GM21367 (cell line): ENCODE measurements at regions not wholly inside any gene's neighbourhood (a gene's known extent, or its start where the extent isn't known, plus 50 kb on each side); places are given as distances from the start of the nearest gene placed in this dataset.

Source experiments
- ATAC-seq: cut with Tn5 transposase; IDR thresholded peaks from one replicate; pipeline ENCODE4 v1.9.1; 2021; ENCODE audit not compliant: unreplicated experiment

DNA sequence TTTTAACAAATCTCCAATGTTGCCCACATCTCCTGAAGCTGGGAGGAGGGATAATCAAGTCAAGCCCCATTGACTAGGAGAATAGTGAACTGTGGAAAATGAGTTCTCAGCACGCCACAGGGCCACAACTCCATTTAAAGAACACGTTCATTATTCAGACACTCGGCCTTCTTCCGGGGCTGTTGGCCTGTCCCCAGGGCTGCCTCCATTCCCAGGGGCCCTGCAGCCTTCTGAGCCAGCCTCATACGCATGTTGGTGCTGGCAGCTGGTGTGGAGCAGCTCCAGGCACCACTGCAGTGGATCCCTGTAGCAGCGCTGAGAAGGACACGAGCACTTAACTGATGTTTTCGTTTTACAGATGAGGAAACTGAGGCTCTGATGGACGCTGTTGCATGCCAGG, 87.5 kb upstream of the RCN1 start:
- no peak for ATAC-seq

- no peak for ATAC-seq
Observed at GRCh38 chr11:32002311-32002710, 88.6 kb upstream of the RCN1 start.

DNA sequence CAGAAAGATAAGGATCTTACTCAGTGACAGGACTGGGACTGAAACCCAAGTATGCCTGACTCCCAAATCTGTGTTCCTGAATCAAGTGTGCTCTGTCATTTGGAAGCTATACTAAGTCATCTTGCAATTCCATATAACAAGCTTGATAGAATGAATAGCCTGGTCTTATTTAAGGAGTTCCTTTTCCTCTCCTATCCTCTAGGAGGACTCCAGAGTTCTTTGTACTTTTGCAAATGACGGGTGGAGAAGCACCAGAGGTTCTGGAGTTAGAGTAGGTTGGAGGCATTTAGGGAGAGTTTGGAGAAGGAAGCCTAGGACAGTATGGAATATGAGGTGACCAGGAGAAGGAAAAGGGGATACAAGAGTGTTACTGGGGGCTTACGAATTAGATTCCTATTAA, 92.9 kb upstream of the RCN1 start:
- ATAC-seq: no peak

GRCh38 chr11:31996159-31996881, 94.6 kb upstream of the RCN1 start:
- ATAC-seq: no peak

DNA sequence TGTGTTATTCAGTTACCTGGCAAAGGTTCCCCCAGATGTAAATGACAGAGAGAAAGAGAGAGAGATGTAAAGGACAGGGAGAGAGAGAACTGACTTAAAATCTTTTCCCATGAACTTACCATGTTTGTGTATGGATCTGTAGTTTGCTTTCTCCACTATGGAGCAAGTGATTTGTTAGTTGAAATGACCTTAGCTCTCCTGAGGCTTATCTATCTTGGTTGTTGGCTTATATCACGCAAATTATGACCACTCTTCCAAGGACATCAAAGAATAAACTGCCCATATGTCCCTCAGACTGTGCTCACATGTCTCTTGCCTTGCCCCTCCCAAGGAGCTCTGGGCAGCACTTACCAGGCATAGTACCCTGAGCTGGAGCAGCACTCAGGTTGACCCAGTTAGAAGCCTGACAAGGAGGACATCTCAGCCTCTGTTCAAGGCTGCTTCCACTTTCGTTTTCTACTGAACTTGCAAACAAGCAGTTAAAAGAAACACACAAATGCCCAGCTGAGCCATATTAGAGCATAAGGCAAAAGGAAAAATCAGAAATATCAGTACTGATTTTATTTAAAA, 95.3 kb upstream of the RCN1 start:
- ATAC-seq: peak; percentile 88

GRCh38 chr11:31995032-31995431, 95.8 kb upstream of the RCN1 start:
- no peak for ATAC-seq

DNA sequence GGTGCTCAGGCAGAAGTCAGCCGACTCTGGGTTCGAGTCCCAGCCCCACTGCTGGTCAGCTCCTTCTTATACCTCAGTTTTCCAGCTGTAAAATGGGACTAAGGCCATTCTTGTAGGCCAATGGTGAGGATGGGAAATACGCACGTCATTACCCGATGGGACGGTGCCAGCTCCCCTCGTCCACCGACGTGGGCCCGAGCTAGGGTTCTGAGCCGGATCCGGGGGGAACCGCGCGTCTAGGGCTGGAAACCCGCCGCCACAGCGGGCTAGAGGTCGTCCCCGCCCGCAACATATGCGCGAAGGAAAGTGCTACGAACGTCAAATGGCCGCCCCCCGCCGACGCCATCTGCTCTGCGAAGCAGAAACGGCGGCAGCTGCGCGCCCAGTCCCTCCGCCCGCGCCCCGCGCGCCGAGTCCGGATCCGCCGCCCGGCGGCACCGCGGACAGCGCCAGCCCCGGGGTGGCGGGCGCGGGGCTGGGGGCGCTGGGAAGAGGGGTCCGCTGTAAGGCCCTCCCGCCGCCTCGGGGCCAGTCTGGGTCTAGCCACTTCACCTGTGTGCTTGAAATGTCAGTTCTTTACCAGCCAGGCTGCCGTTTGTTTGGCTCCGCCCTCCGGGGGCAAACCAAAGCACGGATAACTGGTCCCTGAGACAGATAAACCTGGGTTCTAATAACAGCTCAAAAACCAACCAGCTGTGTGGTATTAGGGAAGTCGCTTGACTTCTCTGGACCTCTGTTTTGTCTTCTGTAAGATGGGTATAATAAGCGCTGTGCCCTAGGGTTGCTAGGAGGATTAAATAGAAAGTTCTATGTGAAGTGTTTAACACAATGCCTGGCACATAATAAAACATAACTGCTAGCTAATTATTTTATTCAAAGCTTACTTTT, 103.5 kb upstream of the RCN1 start:
- ATAC-seq: no peak

DNA sequence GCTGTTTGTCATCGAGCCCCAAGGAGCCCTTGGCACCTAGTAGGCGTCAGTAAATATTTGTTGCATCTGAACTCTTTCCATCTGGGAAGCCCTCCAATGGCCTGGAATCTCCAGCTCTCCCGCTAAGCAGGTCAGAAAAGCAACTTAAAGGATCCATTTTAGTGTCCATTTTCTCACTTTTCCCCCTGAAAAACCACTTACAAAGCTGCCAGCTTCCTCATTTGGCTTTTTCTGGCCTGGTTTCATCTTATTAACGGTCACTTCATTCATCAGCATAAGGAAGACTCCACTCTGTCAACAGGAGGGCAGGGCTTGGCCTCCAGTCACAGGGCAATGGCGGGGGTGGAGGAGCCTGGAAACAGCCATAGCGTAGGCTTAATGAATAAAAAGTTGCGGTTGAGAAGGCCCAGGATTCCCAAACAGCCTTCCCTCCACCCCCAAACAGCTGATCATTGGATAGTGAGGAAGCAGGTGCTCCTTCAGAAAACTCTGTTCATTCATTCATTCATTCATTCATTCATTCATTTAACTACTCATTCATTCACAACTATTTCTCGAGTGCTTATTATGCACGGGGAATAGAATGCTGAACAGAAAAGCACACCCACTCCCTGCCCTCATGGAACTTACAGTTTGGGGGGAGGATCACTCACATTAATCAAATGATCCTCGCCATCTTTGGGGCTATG, 104.5 kb upstream of the RCN1 start:
- ATAC-seq: no peak

DNA sequence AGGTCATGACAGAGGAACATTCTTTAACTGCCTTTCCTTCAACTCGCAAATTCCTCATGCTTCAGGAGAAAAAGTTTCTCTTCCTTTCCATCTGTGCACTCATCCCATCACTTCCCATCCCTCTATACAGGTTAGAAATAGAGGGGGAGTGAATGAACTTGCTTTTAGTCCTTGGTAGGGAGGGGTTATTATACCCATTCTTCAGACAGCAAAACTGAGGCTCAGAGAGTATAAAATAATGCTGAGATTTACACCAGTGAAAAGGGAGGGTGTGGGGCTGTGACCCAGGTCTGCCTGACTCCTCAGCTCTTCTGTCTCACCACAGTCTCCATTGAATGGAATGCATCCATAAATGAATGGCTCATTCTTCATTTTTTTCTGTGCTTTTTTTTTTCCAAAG, 109.4 kb upstream of the RCN1 start:
- no peak for ATAC-seq

DNA sequence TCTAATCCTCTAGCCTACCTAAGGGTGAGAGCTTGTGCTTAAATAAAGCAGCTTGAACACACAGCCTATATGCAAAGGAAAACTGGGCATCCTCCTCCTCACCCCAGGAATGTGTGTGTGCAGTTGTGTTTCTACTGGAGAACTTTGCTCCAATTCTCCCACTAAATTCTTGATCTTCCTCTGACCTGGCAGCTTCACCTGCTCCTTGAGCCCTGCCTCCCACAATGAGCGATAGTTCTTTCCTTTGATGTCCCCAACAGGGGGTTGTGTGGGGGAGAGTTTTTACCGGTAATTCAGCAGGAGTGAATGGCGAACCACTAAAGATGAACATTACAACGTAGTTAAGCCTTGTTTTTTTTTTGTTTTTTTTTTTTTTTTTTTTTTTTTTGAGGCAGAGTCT, 113.5 kb upstream of the RCN1 start:
- no peak for ATAC-seq

DNA sequence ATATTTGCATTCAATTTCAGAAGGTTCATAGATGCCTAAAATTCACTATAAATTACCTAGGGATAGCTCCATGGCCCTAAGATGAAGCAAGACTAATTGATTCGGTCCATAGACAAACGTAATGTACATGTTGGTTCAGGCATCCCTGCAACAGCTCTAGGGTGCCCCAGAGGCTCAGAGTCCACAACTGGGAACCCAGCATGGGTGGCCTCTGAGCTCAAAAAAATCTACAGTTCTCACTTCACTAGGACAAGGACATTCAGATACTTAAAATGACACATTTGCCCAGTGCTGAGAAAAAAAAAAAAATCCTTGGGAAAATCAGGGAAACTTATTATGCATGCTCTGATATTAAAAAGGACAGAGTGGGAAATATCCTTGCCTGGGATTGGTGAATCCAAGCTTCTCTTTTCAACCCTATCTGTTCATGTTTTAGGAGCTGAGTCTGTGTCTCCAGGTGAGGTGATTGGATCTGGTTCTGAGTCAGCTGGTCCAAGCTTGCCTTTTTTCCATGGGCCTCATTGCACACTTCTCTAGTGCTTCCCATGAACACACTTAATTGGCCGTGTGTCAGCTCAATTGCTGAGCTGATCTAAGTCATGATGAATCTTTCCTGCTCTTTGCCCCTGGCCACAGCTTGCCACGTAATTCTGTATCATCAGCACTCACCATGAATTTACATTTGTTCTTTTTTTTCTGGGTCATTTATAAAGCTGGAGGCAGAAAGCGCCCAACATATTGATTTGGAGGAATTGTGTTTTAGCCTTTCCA, 116.3 kb upstream of the RCN1 start:
- ATAC-seq: no peak

DNA sequence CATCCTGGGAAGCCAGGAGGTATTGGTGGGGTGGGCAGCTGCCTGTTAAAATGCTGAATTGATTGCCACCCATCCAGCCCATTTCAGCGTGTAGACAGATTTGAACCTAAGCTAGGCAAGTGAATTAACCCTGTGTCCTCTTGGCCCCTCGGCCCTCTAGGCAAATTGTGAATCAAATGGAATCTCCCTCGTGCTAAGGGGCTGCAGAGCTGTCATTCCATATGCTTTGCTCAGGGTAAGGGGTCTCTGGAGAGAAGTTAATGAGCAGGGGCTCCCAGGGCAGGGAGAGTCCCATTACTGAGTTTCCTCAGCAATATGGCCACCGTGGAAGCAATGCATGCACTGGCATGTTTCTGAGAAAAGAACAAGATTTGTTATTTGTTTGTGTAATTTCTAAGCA, 117.7 kb upstream of the RCN1 start:
- no peak for ATAC-seq

GRCh38 chr11:31972623-31973022, 118.3 kb upstream of the RCN1 start:
- ATAC-seq: no peak

GRCh38 chr11:31969359-31969702, 121.5 kb upstream of the RCN1 start:
- no peak for ATAC-seq

- no peak for ATAC-seq
Observed at GRCh38 chr11:31968461-31969358, 122.2 kb upstream of the RCN1 start.

DNA sequence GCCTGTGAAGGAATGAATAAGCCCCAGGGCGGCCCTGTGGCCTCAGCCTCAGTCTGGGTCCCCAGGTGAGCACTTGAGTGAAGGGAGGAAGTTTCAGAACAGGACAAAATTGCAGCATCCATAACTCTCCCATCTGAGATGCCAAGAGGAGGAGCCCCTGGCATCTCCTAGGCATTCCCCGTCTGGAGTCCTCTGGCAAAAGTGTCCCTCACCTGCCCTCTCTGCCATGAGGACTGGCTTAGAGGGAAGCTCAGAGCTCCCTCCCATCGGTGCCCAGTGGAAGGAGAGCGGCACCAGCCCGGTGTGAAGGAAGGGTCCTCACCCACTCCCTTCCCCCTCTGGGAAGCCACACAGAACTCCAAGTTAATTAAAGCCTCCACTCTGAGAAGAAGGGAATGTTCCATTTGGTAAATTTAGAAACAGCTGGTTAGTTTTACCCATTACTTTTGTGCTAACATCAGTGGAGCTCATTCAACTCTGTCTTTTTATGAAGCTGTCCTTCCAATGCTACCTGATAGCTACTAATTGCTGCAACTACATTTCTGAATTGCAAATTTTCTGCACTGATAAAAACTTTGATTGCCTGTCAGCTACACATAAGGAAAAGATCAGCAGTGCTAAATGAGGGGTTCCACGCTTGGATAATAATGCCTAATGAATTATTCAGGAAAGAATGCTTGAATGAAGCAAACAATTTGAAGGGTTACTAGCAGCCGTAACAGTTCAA, 123.3 kb upstream of the RCN1 start:
- no peak for ATAC-seq

- ATAC-seq: no peak
Observed at GRCh38 chr11:31966846-31967245, 124.0 kb upstream of the RCN1 start.

GRCh38 chr11:31964181-31964580, 126.7 kb upstream of the RCN1 start:
- no peak for ATAC-seq

- ATAC-seq: no peak
Observed at GRCh38 chr11:31960126-31960525, 130.7 kb upstream of the RCN1 start.
